Esophagus muscularis mucosa (tissue), 4 donors: ENCODE measurements at regions not wholly inside any gene's neighbourhood (a gene's known extent, or its start where the extent isn't known, plus 50 kb on each side); places are given as distances from the start of the nearest gene placed in this dataset.

Experiments
- CTCF ChIP-seq, 3 experiments: fragments of 200-600 bp in 2 of 3; fragments of 450-650 bp in 1 of 3; sonication (generic) in 2 of 3; IDR thresholded peaks; one replicate each; pipeline ENCODE4 v1.5.1; 2017 to 2019; ENCODE audit warnings: antibody characterized with exemption in 3 of 3, mild to moderate bottlenecking in 2 of 3, moderate library complexity in 1 of 3
- EP300 ChIP-seq: sonication (generic); formaldehyde crosslinking; IDR thresholded peaks from one replicate; pipeline ENCODE4 v1.6.1; 2017; ENCODE audit warnings: antibody characterized with exemption
- POLR2A ChIP-seq: fragments of 450-650 bp; IDR thresholded peaks from one replicate; pipeline ENCODE4 v1.6.1; 2017; ENCODE audit warnings: antibody characterized with exemption, moderate library complexity, mild to moderate bottlenecking, low read depth
- POLR2AphosphoS5 ChIP-seq, 2 donors: sonication (generic); formaldehyde crosslinking; IDR thresholded peaks; one replicate each; pipeline ENCODE4 v1.6.1; 2017; ENCODE audit warnings: antibody characterized with exemption in 2 of 2

- TF ChIP-seq CTCF (IDR thresholded peaks at IDR 0.05) (no peak), EP300 (no peak), POLR2A (no peak), POLR2AphosphoS5 (IDR thresholded peaks at IDR 0.05) (no peak)
Observed at GRCh38 chr5:61738446-61738845, 406.4 kb downstream of the ZSWIM6 start.
